ENCODE measurements at regions not wholly inside any gene's neighbourhood (a gene's known extent, or its start where the extent isn't known, plus 50 kb on each side); places are given as distances from the start of the nearest gene placed in this dataset.

DNA sequence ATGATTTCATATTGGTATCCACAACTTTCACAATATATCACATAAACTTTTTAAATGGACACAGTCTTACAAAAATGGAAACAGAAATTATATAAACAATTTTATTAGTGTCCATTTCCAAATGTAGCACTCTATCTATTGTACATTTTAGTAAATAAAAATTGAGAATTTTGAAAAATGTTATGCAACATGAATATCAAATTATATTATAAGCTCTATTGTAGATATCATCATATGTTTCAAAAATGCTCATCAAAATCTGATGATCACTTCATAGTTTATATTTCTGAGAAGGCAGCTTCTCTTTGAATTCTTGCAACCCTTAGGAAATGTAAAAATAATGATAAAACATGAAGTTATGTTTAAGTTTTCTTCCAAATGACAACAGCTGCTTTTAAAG, 1928.6 kb downstream of the PCDH9 start:
- TF ChIP-seq, protein P1, sequence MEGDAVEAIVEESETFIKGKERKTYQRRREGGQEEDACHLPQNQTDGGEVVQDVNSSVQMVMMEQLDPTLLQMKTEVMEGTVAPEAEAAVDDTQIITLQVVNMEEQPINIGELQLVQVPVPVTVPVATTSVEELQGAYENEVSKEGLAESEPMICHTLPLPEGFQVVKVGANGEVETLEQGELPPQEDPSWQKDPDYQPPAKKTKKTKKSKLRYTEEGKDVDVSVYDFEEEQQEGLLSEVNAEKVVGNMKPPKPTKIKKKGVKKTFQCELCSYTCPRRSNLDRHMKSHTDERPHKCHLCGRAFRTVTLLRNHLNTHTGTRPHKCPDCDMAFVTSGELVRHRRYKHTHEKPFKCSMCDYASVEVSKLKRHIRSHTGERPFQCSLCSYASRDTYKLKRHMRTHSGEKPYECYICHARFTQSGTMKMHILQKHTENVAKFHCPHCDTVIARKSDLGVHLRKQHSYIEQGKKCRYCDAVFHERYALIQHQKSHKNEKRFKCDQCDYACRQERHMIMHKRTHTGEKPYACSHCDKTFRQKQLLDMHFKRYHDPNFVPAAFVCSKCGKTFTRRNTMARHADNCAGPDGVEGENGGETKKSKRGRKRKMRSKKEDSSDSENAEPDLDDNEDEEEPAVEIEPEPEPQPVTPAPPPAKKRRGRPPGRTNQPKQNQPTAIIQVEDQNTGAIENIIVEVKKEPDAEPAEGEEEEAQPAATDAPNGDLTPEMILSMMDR (IDR thresholded peaks at IDR 0.05) = no peak
- no peak for TF ChIP-seq EP300 (IDR thresholded peaks at IDR 0.05)

All from gastroesophageal sphincter (tissue), 3 donors.